ENCODE measurements at regions not wholly inside any gene's neighbourhood (a gene's known extent, or its start where the extent isn't known, plus 50 kb on each side); places are given as distances from the start of the nearest gene placed in this dataset.
"Not testable (repeated sequence)": the region's sequence is repeated elsewhere in the genome, so short reads cannot be mapped to it uniquely, and the experiment has no call there.

- H3K27me3 ChIP-seq: no peaks in the 10 kb centered on the region
- H3K4me3 ChIP-seq: no peak overlapping the region
- no peaks in the 10 kb centered on the region for H3K9me3 ChIP-seq
- H3K27ac ChIP-seq: no peak overlapping the region
- no peaks in the 10 kb centered on the region for H3K36me3 ChIP-seq
- intact Hi-C loops (cut with DNase I): no loop called here
- TF ChIP-seq CTCF (IDR thresholded peaks at IDR 0.05): no peak
- TF ChIP-seq EP300 (IDR thresholded peaks at IDR 0.05): no peak
- TF ChIP-seq POLR2A (IDR thresholded peaks at IDR 0.05): no peak
- TF ChIP-seq POLR2AphosphoS5 (IDR thresholded peaks at IDR 0.05): no peak
- no peak for DNase-seq
- no peaks in the 10 kb centered on the region for H3K4me1 ChIP-seq
Measured at GRCh38 chr5:125981016-125981415, 442.2 kb upstream of the GRAMD2B start.

- DNase-seq: no peak
- Histone ChIP-seq H3K27ac (no peak overlapping the region), H3K27me3 (no peaks in the 10 kb centered on the region), H3K36me3 (no peaks in the 10 kb centered on the region), H3K4me1 (no peaks in the 10 kb centered on the region), H3K4me3 (no peak overlapping the region), H3K9me3 (no peaks in the 10 kb centered on the region)
- intact Hi-C loops (cut with DNase I): no loop called here
- TF ChIP-seq POLR2AphosphoS5 (IDR thresholded peaks at IDR 0.05) (no peak), POLR2A (IDR thresholded peaks at IDR 0.05) (no peak), EP300 (IDR thresholded peaks at IDR 0.05) (no peak), CTCF (IDR thresholded peaks at IDR 0.05) (no peak)
- 94 to 99% methylated on average over 2 of the region's 2 CpGs for WGBS, 2 donors
Measured at GRCh38 chr5:125987677-125988255, 435.4 kb upstream of the GRAMD2B start.

GRCh38 chr5:125992050-125992449 is 431.2 kb upstream of the GRAMD2B start:
- no peak overlapping the region for H3K27ac ChIP-seq
- no peak overlapping the region for H3K4me3 ChIP-seq
- H3K27me3 ChIP-seq: no peaks in the 10 kb centered on the region
- no peaks in the 10 kb centered on the region for H3K4me1 ChIP-seq
- DNase-seq: no peak
- WGBS, 2 donors: 71 to 72% methylated on average over 4 of the region's 4 CpGs
- intact Hi-C loops (cut with DNase I): no loop called here
- H3K9me3 ChIP-seq: no peaks in the 10 kb centered on the region
- TF ChIP-seq POLR2A (IDR thresholded peaks at IDR 0.05) (no peak), EP300 (IDR thresholded peaks at IDR 0.05) (no peak), POLR2AphosphoS5 (IDR thresholded peaks at IDR 0.05) (no peak), CTCF (IDR thresholded peaks at IDR 0.05) (no peak)
- H3K36me3 ChIP-seq: no peaks in the 10 kb centered on the region

- WGBS, 2 donors: 92% methylated on average over 5 of the region's 5 CpGs
- intact Hi-C loops (cut with DNase I); DNase-seq; H3K36me3 ChIP-seq; H3K27ac ChIP-seq; H3K27me3 ChIP-seq; H3K4me3 ChIP-seq; H3K9me3 ChIP-seq: not testable (repeated sequence)
- peaks cover 0 to 26% (median 22%) of the 10 kb centered on the region in 4 donors for H3K4me1 ChIP-seq
Measured at GRCh38 chr5:125999271-126000030, 423.8 kb upstream of the GRAMD2B start.

- Histone ChIP-seq H3K4me1 (peaks cover 0 to 33% (median 25%) of the 10 kb centered on the region in 4 donors), H3K27me3 (no peaks in the 10 kb centered on the region), H3K9me3 (no peaks in the 10 kb centered on the region), H3K36me3 (no peaks in the 10 kb centered on the region), H3K4me3 (no peak overlapping the region), H3K27ac (no peak overlapping the region)
- TF ChIP-seq EP300 (IDR thresholded peaks at IDR 0.05) (no peak), CTCF (IDR thresholded peaks at IDR 0.05) (no peak), POLR2A (IDR thresholded peaks at IDR 0.05) (no peak), POLR2AphosphoS5 (IDR thresholded peaks at IDR 0.05) (no peak)
- no peak for DNase-seq
- intact Hi-C loops (cut with DNase I): no loop called here
Measured at GRCh38 chr5:126000507-126000906, 422.7 kb upstream of the GRAMD2B start.

All from sigmoid colon (tissue), 6 donors.